ENCODE measurements at regions not wholly inside any gene's neighbourhood (a gene's known extent, or its start where the extent isn't known, plus 50 kb on each side); places are given as distances from the start of the nearest gene placed in this dataset.

- WGBS (ENCODE audit: low lambda C conversion rate), result 41% methylated on average over 2 of the region's 2 CpGs
- no TSS peak for BruUV-seq (replicated peaks)
- FAIRE-seq, result no peak
These were observed 1298.1 kb downstream of the PCDH9 start for GRCh38 chr13:65932013-65932412.

More at GRCh38 chr13:65932013-65932412, 1298.1 kb downstream of the PCDH9 start:
- Histone ChIP-seq H4K20me1 (ENCODE audit: insufficient read depth, low read length) (no peaks in the 10 kb centered on the region), H3K27ac (ENCODE audit: extremely low read length, insufficient read depth, low read length) (no peak overlapping the region), H3K79me2 (ENCODE audit: insufficient read depth, low read length) (no peaks in the 10 kb centered on the region), H2AFZ (ENCODE audit: low read length) (no peak overlapping the region), H3K36me3 (replicated peaks in 1 of 2; ENCODE audit: control insufficient read depth in 1 of 2, insufficient read depth in 2 of 2, low read length in 2 of 2) (no peaks in the 10 kb centered on the region), H3K4me2 (ENCODE audit: low read depth, low read length) (no peak overlapping the region), H3K4me3 (replicated peaks in 1 of 3; ENCODE audit: insufficient read depth in 1 of 3, low read depth in 2 of 3, low read length in 3 of 3) (no peak overlapping the region), H3K4me1 (ENCODE audit: insufficient read depth, low read length) (no peaks in the 10 kb centered on the region), H3K9me3 (ENCODE audit: low read length) (no peaks in the 10 kb centered on the region), H3K9ac (ENCODE audit: insufficient read depth, low read depth, low read length) (no peak overlapping the region), H3K27me3 (ENCODE audit: control insufficient read depth in 1 of 2, insufficient read depth in 2 of 2, low read length in 2 of 2) (no peaks in the 10 kb centered on the region)
- ChIA-PET POLR2A (no interaction called here), CTCF (ENCODE audit: low intra/inter-chr PET ratio, low total read pairs) (no interaction called here)
- in situ Hi-C loops (cut with HindIII; ENCODE audit: extremely low pct_ligation_motif_present, low pct_unique_long_range_greater_than_20kb) (no loop called here), intact Hi-C loops (cut with micrococcal nuclease; ENCODE audit: unreplicated experiment) (no loop called here)
- TF ChIP-seq SP140L (CRISPR knock-in tag; IDR thresholded peaks at IDR 0.05; ENCODE audit: borderline replicate concordance) (no peak), ZNF556 (CRISPR knock-in tag; IDR thresholded peaks at IDR 0.05; ENCODE audit: borderline replicate concordance) (no peak), ZBTB49 (CRISPR knock-in tag; IDR thresholded peaks at IDR 0.05; ENCODE audit: borderline replicate concordance) (no peak), SP4 (CRISPR knock-in tag; IDR thresholded peaks at IDR 0.05) (no peak), GATA4 (IDR thresholded peaks at IDR 0.05; ENCODE audit: borderline replicate concordance, low read depth) (no peak), FOXJ3 (CRISPR knock-in tag; IDR thresholded peaks at IDR 0.05; ENCODE audit: borderline replicate concordance) (no peak), ZNF784 (CRISPR knock-in tag; IDR thresholded peaks at IDR 0.05; ENCODE audit: borderline replicate concordance) (no peak), ZNF30 (CRISPR knock-in tag; IDR thresholded peaks at IDR 0.05) (no peak), KDM2A (CRISPR knock-in tag; IDR thresholded peaks at IDR 0.05; ENCODE audit: borderline replicate concordance, low read depth) (no peak), SETDB1 (CRISPR knock-in tag; IDR thresholded peaks at IDR 0.05; ENCODE audit: borderline replicate concordance) (no peak), ZNF639 (CRISPR knock-in tag; conservative IDR thresholded peaks at IDR 0.05) (no peak), HOXA3 (CRISPR knock-in tag; IDR thresholded peaks at IDR 0.05) (no peak), SMARCC2 (IDR thresholded peaks at IDR 0.05) (no peak)
- DNase-seq (ENCODE audit: low spot score) (no peak), ATAC-seq (no peak)
